ENCODE measurements at regions not wholly inside any gene's neighbourhood (a gene's known extent, or its start where the extent isn't known, plus 50 kb on each side); places are given as distances from the start of the nearest gene placed in this dataset.
"Not testable (repeated sequence)": the region's sequence is repeated elsewhere in the genome, so short reads cannot be mapped to it uniquely, and the experiment has no call there.

GRCh38 chr7:81135324-81135723 is 216.5 kb upstream of the SEMA3C start:
- DNase-seq (ENCODE audit: low read depth), result no peak

GRCh38 chr7:81128011-81128410 is 209.2 kb upstream of the SEMA3C start:
- DNase-seq (ENCODE audit: low read depth), result peak; percentile 40

GRCh38 chr7:81120803-81121202 is 202.0 kb upstream of the SEMA3C start:
- no peak for DNase-seq (ENCODE audit: low read depth)

GRCh38 chr7:81120111-81120510 is 201.3 kb upstream of the SEMA3C start:
- DNase-seq (ENCODE audit: low read depth), result no peak

GRCh38 chr7:81114633-81115032 is 195.8 kb upstream of the SEMA3C start:
- peak; percentile 17 for DNase-seq (ENCODE audit: low read depth)

GRCh38 chr7:81112731-81113130 is 193.9 kb upstream of the SEMA3C start:
- DNase-seq (ENCODE audit: low read depth), result no peak

GRCh38 chr7:81111781-81112540 is 193.1 kb upstream of the SEMA3C start:
- peak; percentile 85 for DNase-seq (ENCODE audit: low read depth)

GRCh38 chr7:81111358-81111757 is 192.5 kb upstream of the SEMA3C start:
- DNase-seq (ENCODE audit: low read depth), result peak; percentile 99

GRCh38 chr7:81110673-81111072 is 191.8 kb upstream of the SEMA3C start:
- no peak for DNase-seq (ENCODE audit: low read depth)

GRCh38 chr7:81098213-81098612 is 179.4 kb upstream of the SEMA3C start:
- DNase-seq (ENCODE audit: low read depth), result no peak

GRCh38 chr7:81094952-81095351 is 176.1 kb upstream of the SEMA3C start:
- no peak for DNase-seq (ENCODE audit: low read depth)

GRCh38 chr7:81081616-81082015 is 162.8 kb upstream of the SEMA3C start:
- no peak for DNase-seq (ENCODE audit: low read depth)

- no peak for DNase-seq (ENCODE audit: low read depth)
Observed at GRCh38 chr7:81080553-81080952, 161.7 kb upstream of the SEMA3C start.

GRCh38 chr7:81079746-81080145 is 160.9 kb upstream of the SEMA3C start:
- peak; percentile 53 for DNase-seq (ENCODE audit: low read depth)

- DNase-seq (ENCODE audit: low read depth), result peak; percentile 11
Observed at GRCh38 chr7:81075150-81075549, 156.3 kb upstream of the SEMA3C start.

GRCh38 chr7:81074406-81074805 is 155.6 kb upstream of the SEMA3C start:
- DNase-seq (ENCODE audit: low read depth), result no peak

- DNase-seq (ENCODE audit: low read depth), result no peak
Observed at GRCh38 chr7:81073931-81074251, 155.0 kb upstream of the SEMA3C start.

GRCh38 chr7:81070956-81071355 is 152.1 kb upstream of the SEMA3C start:
- no peak for DNase-seq (ENCODE audit: low read depth)

- no peak for DNase-seq (ENCODE audit: low read depth)
Observed at GRCh38 chr7:81066797-81067196, 147.9 kb upstream of the SEMA3C start.

GRCh38 chr7:81064426-81064825 is 145.6 kb upstream of the SEMA3C start:
- peak; percentile 21 for DNase-seq (ENCODE audit: low read depth)

- no peak for DNase-seq (ENCODE audit: low read depth)
Observed at GRCh38 chr7:81062755-81063154, 143.9 kb upstream of the SEMA3C start.

- DNase-seq (ENCODE audit: low read depth), result not testable (repeated sequence)
Observed at GRCh38 chr7:81057469-81057868, 138.6 kb upstream of the SEMA3C start.

- peak; percentile 63 for DNase-seq (ENCODE audit: low read depth)
Observed at GRCh38 chr7:81053623-81054022, 134.8 kb upstream of the SEMA3C start.

- peak; percentile 24 for DNase-seq (ENCODE audit: low read depth)
Observed at GRCh38 chr7:81051811-81052413, 133.1 kb upstream of the SEMA3C start.

Measured in iris pigment epithelial cell (primary cell).